ENCODE measurements at regions not wholly inside any gene's neighbourhood (a gene's known extent, or its start where the extent isn't known, plus 50 kb on each side); places are given as distances from the start of the nearest gene placed in this dataset.
"Not testable (repeated sequence)": the region's sequence is repeated elsewhere in the genome, so short reads cannot be mapped to it uniquely, and the experiment has no call there.

DNA sequence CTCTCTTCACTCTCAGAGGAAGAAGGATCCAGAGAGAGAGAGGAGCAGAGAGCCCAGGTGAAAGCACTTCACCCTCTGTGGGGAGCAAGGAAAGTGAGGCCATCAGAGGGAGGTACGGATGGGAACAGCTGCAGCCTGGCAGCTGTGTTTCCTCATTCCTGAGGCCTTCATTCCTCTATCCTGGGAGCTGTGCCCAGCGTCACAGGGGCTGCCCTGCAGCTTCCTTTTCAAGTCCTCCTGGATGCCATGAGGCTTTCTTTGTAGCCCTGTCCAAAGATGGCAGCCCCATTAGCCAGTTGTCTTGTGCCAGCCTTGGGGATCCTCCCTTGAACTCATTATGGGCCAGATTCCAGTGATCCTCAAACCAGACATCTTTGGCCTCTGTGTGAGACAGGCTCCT lies 76.8 kb upstream of the PCDH8 start:
- peaks cover 0 to 2% (median 0%) of the 10 kb centered on the region in 3 donors for H3K27me3 ChIP-seq (ENCODE audit: control insufficient read depth in 3 of 3, insufficient read depth in 3 of 3, low read length in 3 of 3)
- no peaks in the 10 kb centered on the region for H3K4me1 ChIP-seq (ENCODE audit: control insufficient read depth in 3 of 3, insufficient read depth in 2 of 3, low read depth in 1 of 3, low read length in 2 of 3)
- no peak overlapping the region for H3K4me3 ChIP-seq (ENCODE audit: low read depth in 1 of 3, low read length in 3 of 3)
- 3 to 26% (median 17%) methylated on average over 2 of the region's 2 CpGs for WGBS, 3 donors
- H3K36me3 ChIP-seq (ENCODE audit: control insufficient read depth in 3 of 3, insufficient read depth in 2 of 3, low read depth in 1 of 3, low read length in 3 of 3) = no peaks in the 10 kb centered on the region
- DNase-seq = no peak
- no peak overlapping the region for H3K27ac ChIP-seq (ENCODE audit: low read depth in 1 of 3, low read length in 2 of 3)
- FAIRE-seq = no peak
- H3K9me3 ChIP-seq (ENCODE audit: control insufficient read depth in 2 of 2, insufficient read depth in 1 of 2, low read depth in 1 of 2, low read length in 1 of 2) = no peaks in the 10 kb centered on the region

DNA sequence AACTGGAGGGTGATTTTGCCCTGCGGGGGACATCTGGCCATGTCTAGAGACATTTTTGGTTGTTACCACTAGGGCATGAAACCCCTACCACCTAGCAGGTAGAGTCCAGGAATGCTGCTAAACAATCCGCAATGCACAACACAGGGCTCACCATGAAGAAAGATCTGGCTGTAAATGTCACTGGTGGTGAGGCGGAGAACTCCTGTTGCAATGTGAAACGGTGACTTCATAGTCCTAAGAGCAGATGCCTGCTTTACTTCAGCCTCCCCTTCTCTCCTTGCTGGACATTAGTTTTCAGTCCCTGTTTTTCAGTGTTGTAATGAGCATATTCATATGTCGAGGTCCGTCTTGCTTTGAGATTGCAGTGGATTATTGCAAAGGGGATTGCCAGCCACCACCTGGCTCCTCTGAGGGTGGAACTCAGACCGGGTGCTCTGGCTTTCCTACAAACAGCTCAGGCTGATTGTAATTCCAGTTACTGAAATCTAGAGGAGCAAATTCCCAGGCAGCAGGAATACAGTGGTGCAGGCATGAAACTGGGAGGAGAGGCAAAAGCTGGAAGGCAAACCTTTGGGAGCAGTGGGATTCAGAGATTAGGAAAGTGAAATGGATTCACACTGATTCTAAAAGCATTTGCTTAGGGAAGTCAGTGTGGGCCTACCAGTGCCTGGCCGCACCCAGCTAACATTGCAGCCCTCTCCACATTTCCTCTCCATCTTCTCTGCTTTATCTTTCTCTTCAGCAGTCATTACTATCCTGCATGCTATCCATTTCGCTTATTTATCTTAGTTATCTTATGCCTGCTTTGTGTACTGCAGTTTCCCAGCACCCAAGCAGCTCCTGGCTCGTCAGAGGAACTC lies 76.1 kb upstream of the PCDH8 start:
- Histone ChIP-seq H3K36me3 (ENCODE audit: control insufficient read depth in 3 of 3, insufficient read depth in 2 of 3, low read depth in 1 of 3, low read length in 3 of 3) (no peaks in the 10 kb centered on the region), H3K27me3 (ENCODE audit: control insufficient read depth in 3 of 3, insufficient read depth in 3 of 3, low read length in 3 of 3) (peaks cover 0 to 2% (median 0%) of the 10 kb centered on the region in 3 donors), H3K27ac (ENCODE audit: low read depth in 1 of 3, low read length in 2 of 3) (no peak overlapping the region), H3K4me1 (ENCODE audit: control insufficient read depth in 3 of 3, insufficient read depth in 2 of 3, low read depth in 1 of 3, low read length in 2 of 3) (no peaks in the 10 kb centered on the region), H3K4me3 (ENCODE audit: low read depth in 1 of 3, low read length in 3 of 3) (no peak overlapping the region), H3K9me3 (ENCODE audit: control insufficient read depth in 2 of 2, insufficient read depth in 1 of 2, low read depth in 1 of 2, low read length in 1 of 2) (no peaks in the 10 kb centered on the region)
- FAIRE-seq (no peak), DNase-seq (no peak)
- 63 to 72% (median 70%) methylated on average over 10 of the region's 10 CpGs for WGBS, 3 donors

DNA sequence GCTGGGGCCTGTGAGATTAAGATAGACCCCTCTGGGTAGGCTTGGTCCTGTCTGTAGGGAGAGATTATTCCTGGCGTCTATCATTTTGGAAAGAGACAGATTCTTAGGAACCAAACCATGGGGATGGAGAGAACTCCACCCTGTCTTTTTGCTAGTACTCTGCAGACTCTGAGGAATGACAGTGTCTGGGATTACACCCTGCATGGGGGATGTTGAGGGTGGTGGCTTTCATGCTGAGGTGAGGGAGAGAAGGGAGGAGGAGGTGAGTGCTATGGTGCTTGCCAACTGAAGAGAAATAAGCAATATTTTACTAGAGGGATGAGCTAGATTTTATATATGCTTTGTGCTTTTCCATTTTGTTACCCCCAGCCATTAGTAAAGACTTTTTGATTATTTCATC lies 74.5 kb upstream of the PCDH8 start:
- H3K4me1 ChIP-seq (ENCODE audit: control insufficient read depth in 3 of 3, insufficient read depth in 2 of 3, low read depth in 1 of 3, low read length in 2 of 3) = no peaks in the 10 kb centered on the region
- H3K27me3 ChIP-seq (ENCODE audit: control insufficient read depth in 3 of 3, insufficient read depth in 3 of 3, low read length in 3 of 3) = no peaks in the 10 kb centered on the region
- H3K27ac ChIP-seq (ENCODE audit: low read depth in 1 of 3, low read length in 2 of 3) = no peak overlapping the region
- 87 to 100% (median 97%) methylated on average over 1 of the region's 1 CpG for WGBS, 3 donors
- no peaks in the 10 kb centered on the region for H3K36me3 ChIP-seq (ENCODE audit: control insufficient read depth in 3 of 3, insufficient read depth in 2 of 3, low read depth in 1 of 3, low read length in 3 of 3)
- FAIRE-seq (no peak), DNase-seq (no peak)
- H3K9me3 ChIP-seq (ENCODE audit: control insufficient read depth in 2 of 2, insufficient read depth in 1 of 2, low read depth in 1 of 2, low read length in 1 of 2) = no peaks in the 10 kb centered on the region
- H3K4me3 ChIP-seq (ENCODE audit: low read depth in 1 of 3, low read length in 3 of 3) = no peak overlapping the region

DNA sequence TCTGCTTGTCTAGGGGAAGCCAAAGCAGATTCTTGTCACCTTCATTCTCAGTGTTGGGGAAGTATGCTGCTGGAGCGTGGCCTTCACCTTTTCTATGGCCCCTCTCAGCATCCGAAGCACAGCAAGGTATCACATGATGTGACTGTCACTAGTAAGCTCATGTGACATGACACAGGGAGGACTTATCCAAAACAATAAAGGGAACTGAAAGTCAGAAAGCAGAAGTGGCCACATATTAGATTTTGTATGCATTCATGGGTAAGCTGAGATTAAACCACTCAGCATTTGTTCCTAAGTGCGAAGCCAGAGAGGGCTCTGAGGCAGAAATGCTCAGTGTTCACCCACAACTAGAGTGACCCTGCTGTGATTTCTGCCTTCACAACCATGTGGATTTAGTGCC lies 72.8 kb upstream of the PCDH8 start:
- Histone ChIP-seq H3K27ac (ENCODE audit: low read depth in 1 of 3, low read length in 2 of 3) (no peak overlapping the region), H3K4me1 (ENCODE audit: control insufficient read depth in 3 of 3, insufficient read depth in 2 of 3, low read depth in 1 of 3, low read length in 2 of 3) (no peaks in the 10 kb centered on the region), H3K27me3 (ENCODE audit: control insufficient read depth in 3 of 3, insufficient read depth in 3 of 3, low read length in 3 of 3) (no peaks in the 10 kb centered on the region), H3K36me3 (ENCODE audit: control insufficient read depth in 3 of 3, insufficient read depth in 2 of 3, low read depth in 1 of 3, low read length in 3 of 3) (no peaks in the 10 kb centered on the region), H3K9me3 (ENCODE audit: control insufficient read depth in 2 of 2, insufficient read depth in 1 of 2, low read depth in 1 of 2, low read length in 1 of 2) (peaks cover 0 to 3% of the 10 kb centered on the region in 2 donors), H3K4me3 (ENCODE audit: low read depth in 1 of 3, low read length in 3 of 3) (no peak overlapping the region)
- WGBS, 3 donors = 72 to 84% (median 78%) methylated on average over 3 of the region's 3 CpGs
- FAIRE-seq (no peak), DNase-seq (no peak)

DNA sequence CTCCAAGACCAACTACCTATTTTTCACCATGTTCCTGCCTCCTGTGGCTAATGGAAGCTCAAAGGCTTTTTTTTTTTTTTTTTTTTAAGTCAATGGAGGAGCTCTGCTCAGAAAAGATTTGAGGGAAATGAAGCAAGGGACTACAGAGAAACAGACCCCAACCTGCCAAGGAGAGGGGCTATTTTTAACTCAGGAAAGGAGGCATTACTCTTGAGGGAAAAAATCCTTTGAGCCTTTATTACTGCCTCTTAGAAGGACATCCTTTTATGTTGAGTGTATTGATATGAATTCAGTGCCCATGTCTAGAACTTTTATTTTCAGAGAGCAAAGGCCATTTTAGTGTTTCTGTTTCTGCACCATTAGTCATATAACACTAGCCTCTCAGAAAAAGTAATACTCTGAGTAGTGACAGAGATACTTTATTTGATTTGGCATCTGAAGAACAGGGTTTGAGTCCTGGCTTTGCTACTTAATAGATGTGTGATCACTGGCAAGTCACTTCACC lies 68.1 kb upstream of the PCDH8 start:
- Histone ChIP-seq H3K4me1 (ENCODE audit: control insufficient read depth in 3 of 3, insufficient read depth in 2 of 3, low read depth in 1 of 3, low read length in 2 of 3) (no peaks in the 10 kb centered on the region), H3K36me3 (ENCODE audit: control insufficient read depth in 3 of 3, insufficient read depth in 2 of 3, low read depth in 1 of 3, low read length in 3 of 3) (no peaks in the 10 kb centered on the region), H3K27ac (ENCODE audit: low read depth in 1 of 3, low read length in 2 of 3) (no peak overlapping the region), H3K4me3 (ENCODE audit: low read depth in 1 of 3, low read length in 3 of 3) (no peak overlapping the region), H3K9me3 (ENCODE audit: control insufficient read depth in 2 of 2, insufficient read depth in 1 of 2, low read depth in 1 of 2, low read length in 1 of 2) (peaks cover 0 to 3% of the 10 kb centered on the region in 2 donors), H3K27me3 (ENCODE audit: control insufficient read depth in 3 of 3, insufficient read depth in 3 of 3, low read length in 3 of 3) (no peaks in the 10 kb centered on the region)
- FAIRE-seq = no peak
- DNase-seq = no peak

DNA sequence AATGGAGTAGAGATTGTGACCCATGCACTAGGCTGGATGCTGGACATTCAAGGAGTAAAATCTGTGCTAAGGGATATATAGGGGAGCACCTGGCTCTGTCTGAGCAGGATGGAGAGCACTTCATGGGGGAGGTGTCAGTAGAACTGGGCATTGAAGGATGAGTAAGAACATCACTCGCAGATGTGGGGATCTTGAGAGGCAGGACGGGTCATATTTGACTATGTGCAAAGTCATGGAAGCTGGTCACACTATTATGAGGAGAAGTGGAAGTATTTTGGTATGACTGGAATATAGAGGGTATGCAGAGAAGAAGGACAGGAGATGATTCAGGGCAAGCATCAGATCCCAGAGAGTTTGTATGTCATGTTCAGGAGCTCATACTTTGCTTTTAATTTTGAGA lies 62.9 kb upstream of the PCDH8 start:
- H3K4me1 ChIP-seq (ENCODE audit: control insufficient read depth in 3 of 3, insufficient read depth in 2 of 3, low read depth in 1 of 3, low read length in 2 of 3) = no peaks in the 10 kb centered on the region
- H3K27ac ChIP-seq (ENCODE audit: low read depth in 1 of 3, low read length in 2 of 3) = no peak overlapping the region
- peaks cover 0 to 5% (median 0%) of the 10 kb centered on the region in 3 donors for H3K27me3 ChIP-seq (ENCODE audit: control insufficient read depth in 3 of 3, insufficient read depth in 3 of 3, low read length in 3 of 3)
- no peak for FAIRE-seq
- no peaks in the 10 kb centered on the region for H3K9me3 ChIP-seq (ENCODE audit: control insufficient read depth in 2 of 2, insufficient read depth in 1 of 2, low read depth in 1 of 2, low read length in 1 of 2)
- H3K4me3 ChIP-seq (ENCODE audit: low read depth in 1 of 3, low read length in 3 of 3) = no peak overlapping the region
- no peaks in the 10 kb centered on the region for H3K36me3 ChIP-seq (ENCODE audit: control insufficient read depth in 3 of 3, insufficient read depth in 2 of 3, low read depth in 1 of 3, low read length in 3 of 3)
- WGBS, 3 donors = 61 to 84% (median 62%) methylated on average over 2 of the region's 2 CpGs
- DNase-seq = no peak

DNA sequence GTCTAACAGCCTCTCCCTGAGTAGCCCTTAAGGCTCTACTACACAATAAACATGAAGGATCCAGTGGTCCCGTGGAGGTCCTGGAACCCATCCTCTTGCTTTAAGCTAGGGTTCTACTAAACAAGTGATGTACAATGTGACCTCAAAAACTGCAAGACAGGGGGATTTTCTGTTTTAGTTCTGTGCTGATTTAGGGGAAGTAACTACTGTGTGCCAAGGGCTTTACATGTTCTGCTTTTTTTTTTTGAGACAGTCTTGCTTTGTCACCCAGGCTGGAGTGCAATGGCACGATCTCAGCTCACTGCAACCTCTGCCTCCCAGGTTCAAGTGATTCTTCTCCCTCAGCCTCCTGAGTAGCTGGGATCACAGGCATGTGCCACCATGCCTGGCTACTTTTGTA lies 61.9 kb upstream of the PCDH8 start:
- H3K4me1 ChIP-seq (ENCODE audit: control insufficient read depth in 3 of 3, insufficient read depth in 2 of 3, low read depth in 1 of 3, low read length in 2 of 3); H3K4me3 ChIP-seq (ENCODE audit: low read depth in 1 of 3, low read length in 3 of 3); H3K36me3 ChIP-seq (ENCODE audit: control insufficient read depth in 3 of 3, insufficient read depth in 2 of 3, low read depth in 1 of 3, low read length in 3 of 3); H3K27me3 ChIP-seq (ENCODE audit: control insufficient read depth in 3 of 3, insufficient read depth in 3 of 3, low read length in 3 of 3); FAIRE-seq; H3K9me3 ChIP-seq (ENCODE audit: control insufficient read depth in 2 of 2, insufficient read depth in 1 of 2, low read depth in 1 of 2, low read length in 1 of 2); H3K27ac ChIP-seq (ENCODE audit: low read depth in 1 of 3, low read length in 2 of 3); DNase-seq: not testable (repeated sequence)
- 58 to 71% (median 64%) methylated on average over 2 of the region's 2 CpGs for WGBS, 3 donors

DNA sequence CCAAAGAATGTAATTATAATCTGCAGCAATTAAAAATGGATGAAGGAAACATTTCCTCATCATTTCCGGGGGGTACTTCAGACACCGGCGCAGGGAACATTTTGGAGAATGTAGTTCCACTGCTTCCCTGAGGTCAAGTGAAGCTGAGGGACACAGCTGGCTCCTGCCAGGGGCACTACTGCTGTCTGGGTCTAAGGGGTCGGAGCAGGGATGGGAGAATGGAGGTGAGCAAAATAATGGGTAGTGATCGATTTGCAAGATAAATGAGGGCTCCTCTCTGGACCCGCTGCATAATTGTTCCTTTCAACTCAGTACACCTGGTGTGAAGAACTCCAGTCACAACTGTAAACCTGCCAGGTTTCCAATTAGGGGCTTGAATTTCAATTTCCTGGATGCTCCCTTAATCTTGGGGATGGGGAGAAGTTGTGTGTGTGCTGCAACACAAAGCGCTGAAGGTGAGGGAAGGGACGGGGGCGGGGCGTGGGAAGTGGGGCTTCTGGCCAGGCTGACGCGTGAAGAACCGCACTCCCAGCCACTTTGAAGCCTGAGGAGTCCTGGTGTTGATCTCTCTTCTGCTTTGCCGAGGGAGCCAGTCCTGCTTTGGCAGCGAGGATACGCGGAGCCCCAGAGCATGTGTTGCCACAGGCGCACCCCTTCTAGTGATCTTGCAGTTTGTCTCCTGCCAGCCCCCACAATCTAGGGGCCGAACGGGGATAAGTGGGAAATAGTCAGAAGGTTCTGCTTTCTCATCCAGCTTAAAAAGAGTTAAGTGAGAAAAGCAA lies 57.9 kb upstream of the PCDH8 start:
- H3K27me3 ChIP-seq (ENCODE audit: control insufficient read depth in 3 of 3, insufficient read depth in 3 of 3, low read length in 3 of 3) = peaks cover 0 to 15% (median 2%) of the 10 kb centered on the region in 3 donors
- H3K4me3 ChIP-seq (ENCODE audit: low read depth in 1 of 3, low read length in 3 of 3) = no peak overlapping the region
- 35 to 53% (median 48%) methylated on average over 20 of the region's 20 CpGs for WGBS, 3 donors
- H3K36me3 ChIP-seq (ENCODE audit: control insufficient read depth in 3 of 3, insufficient read depth in 2 of 3, low read depth in 1 of 3, low read length in 3 of 3) = no peaks in the 10 kb centered on the region
- no peak overlapping the region for H3K27ac ChIP-seq (ENCODE audit: low read depth in 1 of 3, low read length in 2 of 3)
- DNase-seq = no peak
- no peaks in the 10 kb centered on the region for H3K9me3 ChIP-seq (ENCODE audit: control insufficient read depth in 2 of 2, insufficient read depth in 1 of 2, low read depth in 1 of 2, low read length in 1 of 2)
- H3K4me1 ChIP-seq (ENCODE audit: control insufficient read depth in 3 of 3, insufficient read depth in 2 of 3, low read depth in 1 of 3, low read length in 2 of 3) = no peaks in the 10 kb centered on the region
- no peak for FAIRE-seq
